ENCODE measurements at regions not wholly inside any gene's neighbourhood (a gene's known extent, or its start where the extent isn't known, plus 50 kb on each side); places are given as distances from the start of the nearest gene placed in this dataset.

DNA sequence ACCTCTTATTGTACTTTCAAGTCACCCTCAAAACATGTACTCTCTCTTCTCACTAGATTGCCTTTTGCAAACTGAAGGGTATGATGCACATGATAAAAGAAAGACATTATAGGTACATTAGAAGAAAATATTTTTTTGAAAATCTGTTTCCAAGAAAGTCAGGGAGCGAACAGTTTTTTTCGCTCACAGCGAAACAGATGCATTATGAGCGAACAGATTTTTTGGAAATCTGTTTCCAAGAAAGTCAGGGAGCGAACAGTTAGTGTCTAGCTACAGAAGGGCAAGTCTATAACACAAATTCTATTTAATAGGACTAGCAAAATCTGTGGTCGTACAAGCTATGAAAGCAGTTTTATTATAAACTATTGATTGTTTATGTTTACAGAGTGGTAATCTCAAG lies 296.2 kb upstream of the ANO3 start:
- DNase-seq (ENCODE audit: low spot score) = no peak

GRCh38 chr11:26037716-26038115 lies 294.2 kb upstream of the ANO3 start:
- DNase-seq (ENCODE audit: low spot score) = no peak

GRCh38 chr11:26040339-26040738 lies 291.6 kb upstream of the ANO3 start:
- DNase-seq (ENCODE audit: low spot score) = no peak

DNA sequence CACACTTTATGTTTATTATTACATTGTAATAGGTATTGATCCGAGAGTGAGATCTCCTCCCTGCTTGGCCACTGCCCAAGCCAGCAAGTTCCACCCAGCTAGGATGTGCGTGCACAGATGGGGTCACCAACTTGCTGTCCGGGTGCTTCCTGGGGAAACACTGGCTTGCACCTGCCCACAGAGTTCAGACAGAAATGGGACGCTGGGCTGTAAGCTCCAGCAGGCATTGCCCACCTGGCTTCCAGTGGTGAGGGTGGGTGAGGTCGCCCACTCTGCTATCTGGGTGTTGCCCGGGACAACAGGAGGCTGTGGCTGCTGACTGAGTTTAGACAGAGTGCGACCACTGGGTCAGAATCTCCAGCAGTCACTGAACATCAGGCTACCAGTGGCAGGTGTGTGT lies 289.8 kb upstream of the ANO3 start:
- DNase-seq (ENCODE audit: low spot score) = no peak

- no peak for DNase-seq (ENCODE audit: low spot score)
Measured at GRCh38 chr11:26043665-26044064, 288.3 kb upstream of the ANO3 start.

GRCh38 chr11:26044389-26044788 lies 287.5 kb upstream of the ANO3 start:
- no peak for DNase-seq (ENCODE audit: low spot score)

GRCh38 chr11:26045082-26045481 lies 286.8 kb upstream of the ANO3 start:
- DNase-seq (ENCODE audit: low spot score) = no peak

DNA sequence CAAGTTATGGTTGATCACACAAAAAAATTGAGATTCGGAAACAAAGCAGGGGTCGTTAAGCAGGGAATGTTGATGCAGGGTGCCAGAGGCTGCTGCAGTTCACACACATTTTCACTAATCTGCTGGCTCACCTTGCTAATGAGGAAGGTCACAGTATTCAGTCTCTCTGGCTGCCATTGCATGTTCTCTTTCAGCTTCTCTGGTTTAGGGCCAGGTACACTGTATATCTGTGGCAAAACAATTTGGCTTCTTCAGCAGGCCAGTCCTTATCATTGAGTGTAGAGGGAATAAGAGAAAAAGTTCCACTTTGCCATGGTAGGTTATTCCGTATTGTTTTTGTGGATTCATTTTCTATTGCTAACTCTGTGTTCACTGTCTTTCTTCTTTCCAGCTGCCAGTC lies 283.7 kb upstream of the ANO3 start:
- DNase-seq (ENCODE audit: low spot score) = no peak

DNA sequence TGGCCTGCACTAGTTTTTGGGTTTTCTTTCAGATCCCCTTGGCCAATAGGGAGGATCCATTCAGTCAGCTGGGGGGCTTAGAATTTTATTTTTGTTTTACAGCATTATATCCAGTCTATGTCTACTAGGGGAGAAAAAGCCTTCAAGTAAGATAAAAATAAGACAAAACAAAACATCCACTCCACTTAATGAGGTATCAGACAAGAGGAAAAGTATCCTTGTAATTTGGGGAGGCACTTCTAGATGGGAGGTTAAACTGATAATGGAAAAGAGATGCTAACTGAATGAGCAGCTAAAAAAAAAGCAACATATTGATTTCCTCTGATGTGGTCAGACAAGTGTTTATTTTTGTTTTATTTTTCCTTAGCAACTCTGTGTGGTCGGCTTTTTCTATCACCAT lies 278.0 kb upstream of the ANO3 start:
- no peak for DNase-seq (ENCODE audit: low spot score)

DNA sequence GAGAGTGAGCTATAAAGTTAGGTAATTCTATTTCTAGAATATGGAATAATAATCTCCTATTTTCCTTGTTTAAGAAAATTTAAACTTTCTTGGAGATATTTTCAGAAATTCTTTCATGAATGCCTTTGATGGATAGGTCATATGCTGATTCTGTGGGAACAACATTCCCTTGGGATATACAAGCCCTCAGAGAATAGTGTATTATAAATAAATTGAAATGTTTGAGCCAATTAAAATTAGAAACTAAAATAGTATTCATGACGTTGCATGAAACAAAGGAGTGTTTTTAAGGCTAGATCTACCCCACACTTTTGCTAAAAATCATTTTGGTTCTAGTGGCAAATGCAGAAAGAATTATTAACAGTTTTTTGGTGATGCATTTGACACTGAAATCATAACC lies 269.3 kb upstream of the ANO3 start:
- DNase-seq (ENCODE audit: low spot score) = no peak

DNA sequence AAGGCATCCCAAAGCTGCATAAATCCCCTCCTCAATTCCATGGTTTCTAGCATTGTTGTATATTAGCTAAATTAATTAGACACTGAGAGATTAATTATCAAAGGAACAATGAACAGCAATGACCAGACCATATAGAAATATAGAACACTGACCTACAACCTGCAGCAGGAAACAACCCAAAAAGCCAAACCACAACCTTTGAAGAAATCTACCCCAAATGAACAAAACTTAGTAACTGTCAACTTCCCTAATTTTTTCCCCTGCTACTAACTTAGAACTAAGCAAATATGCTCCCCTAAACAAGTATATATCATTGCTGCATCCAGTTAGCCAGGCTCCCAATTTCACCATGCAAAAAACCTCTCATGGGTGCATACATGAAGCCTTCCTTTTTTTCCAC lies 268.0 kb upstream of the ANO3 start:
- DNase-seq (ENCODE audit: low spot score) = no peak

DNA sequence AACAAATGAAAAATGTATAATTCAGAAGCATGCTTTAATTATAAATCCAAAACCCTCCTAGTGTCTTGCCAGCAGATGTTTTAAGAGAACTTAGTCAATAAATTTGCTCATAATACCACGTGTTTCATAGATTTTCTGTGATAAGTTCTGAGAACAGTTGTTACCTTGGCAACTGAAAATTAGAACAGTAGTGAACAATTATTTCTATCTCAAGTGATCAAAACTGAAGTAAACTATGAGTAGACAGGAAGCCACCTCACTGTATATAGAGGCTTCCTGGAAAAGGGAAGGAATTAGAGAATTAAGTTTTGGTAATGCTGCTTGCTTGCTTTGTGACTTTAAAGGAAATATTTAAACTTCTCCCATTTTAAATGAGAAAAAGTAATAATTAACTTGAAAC lies 266.0 kb upstream of the ANO3 start:
- DNase-seq (ENCODE audit: low spot score) = no peak

- no peak for DNase-seq (ENCODE audit: low spot score)
Measured at GRCh38 chr11:26070714-26071380, 261.1 kb upstream of the ANO3 start.

DNA sequence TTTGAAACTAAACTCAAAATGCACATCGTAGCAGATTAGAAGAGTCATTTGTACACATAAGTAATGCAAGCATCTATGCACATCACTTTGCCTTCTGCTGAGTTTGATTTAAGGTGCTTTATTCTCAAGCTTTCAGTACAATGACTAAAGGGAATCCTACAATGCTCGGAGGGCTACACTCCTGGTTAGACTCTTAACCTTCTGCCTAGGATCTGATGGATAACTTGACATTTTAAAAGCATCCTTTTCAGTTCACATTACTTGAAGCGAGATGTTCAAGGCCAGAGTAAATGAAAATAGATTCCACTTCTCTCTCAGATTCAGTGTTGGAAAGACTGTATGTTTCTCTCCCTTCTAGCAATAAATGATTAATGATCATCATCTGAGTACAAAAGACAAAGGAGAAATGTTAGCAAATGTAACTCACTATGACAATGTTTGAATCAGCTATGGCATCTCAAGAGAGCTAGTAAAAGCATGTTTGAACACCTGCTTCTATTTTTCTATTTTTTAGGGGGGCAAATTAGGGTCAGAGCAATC lies 259.2 kb upstream of the ANO3 start:
- DNase-seq (ENCODE audit: low spot score) = no peak

- DNase-seq (ENCODE audit: low spot score) = no peak
Measured at GRCh38 chr11:26073646-26074045, 258.3 kb upstream of the ANO3 start.

DNA sequence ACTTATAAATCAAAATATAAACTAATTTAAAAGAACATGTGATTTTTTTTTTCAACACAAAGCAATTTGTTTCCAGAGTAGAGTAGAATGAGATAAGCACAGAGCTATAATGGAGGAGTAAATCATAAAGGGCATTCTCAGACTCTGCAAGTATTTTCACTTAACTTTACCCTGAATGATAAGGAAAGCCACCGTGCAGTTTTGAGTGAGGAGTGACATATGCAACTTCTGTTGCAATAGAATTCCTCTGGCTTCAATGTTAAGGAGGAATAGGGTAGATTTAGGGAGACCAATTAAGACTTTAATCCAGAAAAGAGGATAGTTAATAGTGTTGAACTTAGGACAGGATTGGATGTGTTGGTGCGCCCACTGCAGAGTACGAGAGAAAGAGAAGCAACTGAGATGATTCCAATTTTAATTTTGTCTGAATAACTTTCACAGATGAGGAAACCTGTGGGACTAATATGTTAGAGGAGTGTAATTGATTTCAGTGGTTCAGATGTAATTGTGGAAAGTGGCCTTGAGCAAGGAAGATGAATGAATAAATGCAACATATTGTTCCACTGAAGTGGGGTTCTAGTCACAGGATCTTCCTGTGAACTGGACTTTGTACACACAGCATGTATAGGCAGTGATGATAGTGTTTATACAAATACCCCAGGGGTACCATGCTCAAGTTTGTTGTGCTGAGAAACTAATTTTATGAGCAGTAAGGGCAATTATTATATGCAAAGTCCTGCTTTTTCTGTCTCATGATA lies 255.5 kb upstream of the ANO3 start:
- DNase-seq (ENCODE audit: low spot score) = no peak

DNA sequence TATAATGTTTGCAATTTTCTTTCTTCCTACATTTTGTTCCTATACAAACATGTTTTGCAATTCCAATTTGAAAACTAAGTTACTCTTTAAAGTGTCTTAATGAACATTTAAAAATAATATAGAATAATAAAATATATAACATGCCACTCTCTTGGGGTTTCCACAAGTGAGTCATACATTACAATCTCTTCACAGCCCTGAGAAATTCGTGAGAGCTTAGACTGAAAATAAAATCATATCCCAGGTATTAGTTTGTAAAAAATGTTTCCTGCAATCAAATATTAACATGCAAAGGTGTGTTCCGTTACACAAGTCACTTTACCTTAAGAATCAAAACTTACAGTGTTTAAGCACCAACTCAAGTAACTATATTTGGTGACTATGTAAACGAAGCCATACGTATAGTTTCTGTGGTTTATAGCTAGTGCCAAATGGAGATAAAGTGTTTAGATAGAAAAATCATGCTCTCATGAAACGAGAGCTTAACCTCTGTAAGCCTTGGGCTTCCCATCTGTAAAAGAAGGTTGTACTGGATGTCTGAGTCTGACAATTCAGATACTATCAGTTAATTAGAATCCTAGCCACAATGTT lies 253.6 kb upstream of the ANO3 start:
- no peak for DNase-seq (ENCODE audit: low spot score)

DNA sequence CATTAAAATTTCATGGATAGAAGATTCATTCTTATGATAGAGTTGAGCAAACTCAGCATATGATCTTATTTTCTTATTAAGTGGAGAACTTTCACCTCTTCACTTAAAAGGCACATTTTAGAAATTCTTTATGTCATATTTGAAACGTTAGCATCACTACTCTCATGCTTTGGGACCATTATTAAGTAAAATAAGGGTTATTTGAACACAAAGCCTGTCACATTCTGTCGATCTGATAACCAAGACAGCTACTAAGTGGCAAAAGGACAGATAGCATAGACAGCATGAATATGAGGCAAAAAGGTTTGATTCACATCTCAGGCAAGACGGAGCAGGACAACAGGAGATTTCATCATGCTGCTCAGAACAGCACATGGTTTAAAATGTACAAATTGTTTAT lies 247.6 kb upstream of the ANO3 start:
- DNase-seq (ENCODE audit: low spot score) = no peak

GRCh38 chr11:26086028-26086427 lies 245.9 kb upstream of the ANO3 start:
- no peak for DNase-seq (ENCODE audit: low spot score)

GRCh38 chr11:26087120-26087935 lies 244.6 kb upstream of the ANO3 start:
- no peak for DNase-seq (ENCODE audit: low spot score)

GRCh38 chr11:26088391-26088790 lies 243.5 kb upstream of the ANO3 start:
- peak; percentile 39 for DNase-seq (ENCODE audit: low spot score)

GRCh38 chr11:26090651-26091050 lies 241.3 kb upstream of the ANO3 start:
- no peak for DNase-seq (ENCODE audit: low spot score)

Measured in AG20443 (cell line).